ENCODE measurements at regions not wholly inside any gene's neighbourhood (a gene's known extent, or its start where the extent isn't known, plus 50 kb on each side); places are given as distances from the start of the nearest gene placed in this dataset.

DNA sequence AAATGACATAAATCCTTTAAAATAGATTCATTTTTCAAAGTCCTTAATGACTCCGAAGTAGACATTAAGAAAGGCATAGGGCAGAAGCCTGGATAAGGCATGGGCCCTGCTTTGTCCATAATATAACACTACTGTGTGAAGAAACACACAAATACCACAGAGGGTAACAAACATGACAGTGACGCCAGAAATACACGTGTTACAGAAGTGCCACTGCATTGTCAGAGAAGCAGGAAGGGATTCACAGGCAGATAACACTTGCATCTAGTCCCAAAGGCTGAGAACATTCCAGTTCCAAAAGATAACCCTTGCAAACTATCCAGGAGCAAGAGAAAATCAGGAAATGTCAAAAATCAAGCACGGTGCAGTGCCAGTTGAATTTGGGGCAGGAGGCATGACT is 633.2 kb downstream of the LIG4 start:
- TF ChIP-seq CTCF (IDR thresholded peaks at IDR 0.05): no peak
- TF ChIP-seq POLR2A (IDR thresholded peaks at IDR 0.05): no peak
